Right kidney (tissue), 1 donor: ENCODE measurements at regions not wholly inside any gene's neighbourhood (a gene's known extent, or its start where the extent isn't known, plus 50 kb on each side); places are given as distances from the start of the nearest gene placed in this dataset.

ENCODE experiments used
- DNase-seq: peaks from one replicate; pipeline ENCODE4 v3.0.0-alpha.2; 2016

DNA sequence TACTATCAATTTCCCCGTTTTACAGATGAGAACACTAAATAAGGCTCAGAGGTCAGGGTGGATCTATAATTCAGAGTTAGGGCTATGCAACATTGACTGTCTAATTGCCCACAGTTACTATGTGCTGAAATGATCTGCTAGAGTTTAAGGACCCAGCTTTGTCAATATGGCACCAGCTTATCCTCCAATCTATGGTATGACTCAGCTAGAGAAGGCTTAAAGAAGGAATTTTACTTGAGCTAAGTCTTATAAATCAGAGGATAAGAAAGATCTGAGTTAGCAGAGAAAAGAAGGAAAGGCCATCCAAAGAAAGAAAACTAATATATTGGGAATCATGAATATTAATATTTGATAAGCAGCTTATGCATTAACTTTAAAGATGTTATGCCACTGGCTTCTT, 78.1 kb downstream of the ASB9 start:
- DNase-seq = no peak

DNA sequence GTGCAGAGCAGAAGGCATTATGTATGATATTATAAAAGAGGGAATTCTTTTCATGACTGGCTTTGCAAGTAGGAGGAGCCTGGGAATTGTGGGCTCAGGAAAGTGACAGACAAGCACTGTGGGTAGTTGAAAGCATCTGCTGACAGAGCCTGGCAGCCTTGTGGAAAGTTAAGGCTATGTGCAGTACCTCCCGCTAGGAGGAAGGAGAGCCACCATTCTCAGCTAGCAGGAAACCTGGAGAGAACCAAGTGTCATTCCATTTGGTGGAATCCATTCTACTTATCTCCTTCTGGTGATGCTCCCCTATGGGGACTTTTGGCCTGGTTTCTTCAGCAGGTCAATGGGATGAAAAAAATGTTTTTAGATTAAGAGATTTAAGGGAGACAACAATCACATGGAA, 81.8 kb downstream of the ASB9 start:
- no peak for DNase-seq

DNA sequence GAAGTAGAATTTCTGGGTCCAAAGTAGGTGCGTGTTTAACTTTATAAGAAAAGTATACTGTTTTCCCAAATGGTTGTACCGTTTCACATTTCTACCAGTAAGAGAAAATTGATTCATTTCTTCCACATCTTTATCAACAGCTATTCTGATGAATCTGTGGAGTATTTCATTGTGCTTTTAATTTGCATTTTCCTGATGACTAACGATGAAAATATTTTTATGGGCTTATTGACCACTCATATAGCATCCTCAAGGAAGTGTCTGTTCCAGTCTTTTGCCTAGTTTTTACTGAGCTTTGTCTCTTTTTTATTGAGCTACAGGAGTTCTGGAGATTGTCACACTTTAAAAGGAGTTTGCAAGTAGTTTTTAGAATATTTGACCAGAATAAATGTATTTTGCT, 92.6 kb downstream of the ASB9 start:
- no peak for DNase-seq

DNA sequence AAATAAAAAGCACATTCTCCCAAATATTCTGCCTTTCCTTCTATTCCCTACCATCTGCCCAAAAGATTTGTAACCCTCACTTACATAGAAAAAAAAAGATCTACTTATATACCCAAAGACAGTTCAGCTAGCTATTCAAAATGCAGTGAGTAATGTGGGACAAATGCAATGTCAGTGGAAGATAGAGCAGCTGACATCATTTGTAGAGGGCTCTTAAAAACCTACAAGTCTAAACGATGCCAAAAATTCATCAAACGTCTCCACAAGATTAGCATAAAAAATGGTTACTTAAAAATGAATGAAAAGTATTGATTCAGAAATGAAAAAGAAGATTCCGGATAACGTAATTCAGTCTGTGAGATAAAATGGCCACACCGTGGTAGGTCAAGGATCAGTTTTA, 96.5 kb downstream of the ASB9 start:
- DNase-seq = no peak

DNA sequence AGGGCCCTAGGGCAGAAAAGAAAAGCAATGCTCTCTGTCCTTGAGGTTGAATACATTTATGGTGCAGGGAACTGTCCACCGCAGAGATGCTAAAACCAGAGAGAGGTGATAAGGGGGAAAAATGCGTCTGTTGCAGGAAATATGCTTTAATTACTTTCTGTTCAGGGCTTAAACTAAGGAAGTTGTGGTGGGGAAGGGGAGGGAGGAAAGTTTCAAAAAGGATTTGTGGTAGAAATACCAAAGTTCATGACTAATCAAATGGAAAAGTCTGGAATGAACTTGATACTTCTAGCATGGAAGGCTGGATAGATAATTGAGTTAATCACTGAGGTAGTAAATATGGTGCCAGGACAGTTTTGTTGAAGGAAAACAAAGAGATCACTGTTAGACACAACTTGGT, 99.0 kb downstream of the ASB9 start:
- DNase-seq = no peak

DNA sequence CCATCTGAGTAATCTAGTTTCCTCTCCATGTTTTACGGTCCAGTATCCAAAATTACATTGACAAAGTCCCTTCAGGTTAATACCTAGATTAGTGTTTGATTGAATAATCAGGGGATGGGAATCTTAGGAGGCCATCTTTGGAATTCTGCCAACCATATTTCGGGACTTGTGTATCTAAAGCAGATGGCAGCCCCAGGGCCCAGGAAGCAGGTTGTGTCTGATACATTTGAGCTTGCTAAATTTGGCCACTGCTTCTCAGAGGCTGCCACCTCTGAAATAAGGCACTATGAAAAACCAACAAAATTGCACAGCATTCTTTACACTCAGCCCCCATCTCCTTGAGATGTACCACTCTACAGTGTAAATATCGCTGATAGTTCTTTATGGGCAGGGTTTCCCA, 102.1 kb downstream of the ASB9 start:
- no peak for DNase-seq

DNA sequence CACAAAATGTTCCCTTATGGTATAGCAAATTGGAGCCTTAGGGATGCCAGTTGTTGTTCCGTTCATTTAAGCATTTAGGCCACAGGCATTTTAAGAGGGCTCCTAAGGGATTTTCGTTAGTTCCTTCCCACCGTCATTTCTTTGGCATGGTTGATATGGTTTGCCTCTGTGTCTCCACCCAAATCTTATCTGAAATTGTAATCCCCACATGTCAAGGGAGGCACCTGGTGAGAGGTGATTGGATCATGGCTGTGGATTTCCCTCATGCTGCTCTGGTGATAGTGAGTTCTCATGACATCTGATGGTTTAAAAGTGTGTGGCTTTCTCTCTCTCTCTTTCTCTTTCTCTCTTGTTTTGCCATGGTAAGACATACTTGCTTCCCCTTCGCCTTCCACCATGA, 104.1 kb downstream of the ASB9 start:
- no peak for DNase-seq

DNA sequence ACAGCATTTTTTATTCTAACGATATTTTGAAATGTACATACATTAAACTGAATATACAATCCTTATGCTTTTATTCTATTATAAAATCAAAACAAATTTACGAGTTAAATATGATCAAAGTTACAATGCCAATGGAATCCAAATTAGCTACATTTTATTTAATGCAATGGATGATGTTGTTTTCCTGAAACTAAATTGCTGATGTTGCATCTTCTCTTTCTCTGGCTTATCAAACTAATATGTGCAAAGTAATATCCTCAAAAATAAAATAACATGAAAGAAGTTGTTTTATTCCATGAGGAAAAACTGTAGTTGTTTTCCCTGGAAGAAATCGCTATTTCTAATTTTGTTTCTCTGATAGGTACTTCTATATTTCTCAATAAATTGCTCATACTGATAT, 106.8 kb downstream of the ASB9 start:
- DNase-seq = no peak

DNA sequence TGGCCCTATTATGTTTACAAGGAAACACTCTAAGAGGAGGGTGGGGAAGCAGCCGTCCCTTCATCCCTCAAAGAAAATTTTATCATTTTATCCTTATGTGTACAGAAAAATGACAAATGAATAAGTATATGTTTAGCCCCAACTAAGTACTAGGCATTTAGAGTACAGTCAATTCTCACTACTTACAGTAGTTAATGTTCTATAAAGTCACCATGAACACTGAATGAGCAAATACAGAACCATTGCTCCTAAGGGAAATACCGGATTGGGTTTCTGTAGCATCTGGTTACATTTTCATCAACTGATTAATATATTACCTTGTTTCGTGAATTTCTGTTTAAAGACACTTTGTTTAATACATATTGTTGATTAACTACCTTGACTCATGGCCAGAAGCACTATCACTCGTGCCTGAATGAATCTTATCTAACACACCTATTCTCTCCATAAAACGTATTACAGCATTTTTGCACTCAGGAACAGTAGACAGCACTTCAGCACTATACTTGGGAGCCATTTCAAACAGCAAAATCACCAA, 109.3 kb downstream of the ASB9 start:
- no peak for DNase-seq

DNA sequence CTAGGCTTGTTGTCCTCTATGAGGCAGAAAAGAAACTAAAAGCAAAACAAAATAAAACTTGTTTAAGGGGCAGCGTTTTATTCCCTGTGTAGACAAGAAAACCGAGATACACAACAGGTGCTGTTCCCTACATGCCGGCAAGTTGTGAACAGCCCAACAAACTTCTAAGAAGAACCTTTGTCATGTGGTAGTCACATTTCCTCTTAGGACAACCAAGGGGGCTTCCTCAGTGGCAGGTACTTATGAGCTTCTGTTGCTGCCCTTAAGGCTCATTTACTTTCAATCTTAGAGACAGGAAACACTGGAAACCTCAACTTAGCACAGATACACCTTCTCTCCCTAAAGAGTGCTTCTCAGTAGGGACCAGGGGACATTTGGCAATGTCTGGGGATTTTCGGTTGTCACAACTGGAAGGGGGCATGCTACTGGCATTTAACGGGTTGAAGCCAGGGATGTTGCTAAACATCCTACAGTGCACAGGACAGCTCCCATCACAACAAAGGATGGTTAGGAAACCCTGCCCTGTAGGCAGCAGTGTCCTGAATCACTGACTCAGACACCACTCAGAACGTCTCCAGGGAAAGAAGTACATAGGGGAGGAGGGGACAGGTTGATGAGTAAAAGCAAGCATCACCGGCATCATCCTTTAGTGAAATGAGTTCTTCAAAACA, 111.0 kb downstream of the ASB9 start:
- no peak for DNase-seq

DNA sequence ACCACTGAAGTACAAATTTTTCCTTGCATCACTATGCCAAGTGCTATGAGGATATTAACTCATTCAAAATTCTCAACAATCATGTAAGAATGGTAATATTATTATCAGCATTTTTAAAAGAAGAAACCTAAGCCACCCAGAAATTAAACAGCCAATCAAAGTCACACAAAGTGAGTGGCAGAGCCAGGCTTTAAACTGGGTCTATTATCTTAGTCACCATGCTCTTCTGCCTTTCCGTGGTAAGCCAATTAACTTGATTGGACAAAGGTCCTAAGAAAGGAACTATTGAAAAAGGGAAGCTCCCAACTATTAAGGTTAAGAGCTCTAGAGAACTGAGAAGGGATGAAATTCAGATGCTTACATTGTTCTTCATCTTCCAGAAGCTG, 111.5 kb downstream of the ASB9 start:
- DNase-seq = no peak

DNA sequence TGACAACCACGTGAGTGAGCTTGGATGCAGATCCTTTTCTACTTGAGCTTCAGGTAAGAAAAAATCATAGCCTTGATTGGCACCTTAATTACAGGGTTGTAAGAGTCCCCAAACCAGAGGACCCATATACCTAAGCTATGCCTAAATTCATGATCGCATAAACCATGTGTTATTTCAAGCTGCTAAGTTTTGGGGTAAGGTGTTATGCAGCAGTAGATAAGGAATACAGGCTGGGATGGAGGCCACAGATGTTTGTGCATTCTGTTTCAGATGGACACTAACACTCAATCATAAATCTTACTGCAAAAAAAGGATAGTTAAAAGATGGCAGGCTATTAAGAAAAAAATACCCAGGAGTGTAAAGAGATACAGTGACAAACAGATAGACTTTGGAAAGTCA, 112.3 kb downstream of the ASB9 start:
- DNase-seq = no peak

DNA sequence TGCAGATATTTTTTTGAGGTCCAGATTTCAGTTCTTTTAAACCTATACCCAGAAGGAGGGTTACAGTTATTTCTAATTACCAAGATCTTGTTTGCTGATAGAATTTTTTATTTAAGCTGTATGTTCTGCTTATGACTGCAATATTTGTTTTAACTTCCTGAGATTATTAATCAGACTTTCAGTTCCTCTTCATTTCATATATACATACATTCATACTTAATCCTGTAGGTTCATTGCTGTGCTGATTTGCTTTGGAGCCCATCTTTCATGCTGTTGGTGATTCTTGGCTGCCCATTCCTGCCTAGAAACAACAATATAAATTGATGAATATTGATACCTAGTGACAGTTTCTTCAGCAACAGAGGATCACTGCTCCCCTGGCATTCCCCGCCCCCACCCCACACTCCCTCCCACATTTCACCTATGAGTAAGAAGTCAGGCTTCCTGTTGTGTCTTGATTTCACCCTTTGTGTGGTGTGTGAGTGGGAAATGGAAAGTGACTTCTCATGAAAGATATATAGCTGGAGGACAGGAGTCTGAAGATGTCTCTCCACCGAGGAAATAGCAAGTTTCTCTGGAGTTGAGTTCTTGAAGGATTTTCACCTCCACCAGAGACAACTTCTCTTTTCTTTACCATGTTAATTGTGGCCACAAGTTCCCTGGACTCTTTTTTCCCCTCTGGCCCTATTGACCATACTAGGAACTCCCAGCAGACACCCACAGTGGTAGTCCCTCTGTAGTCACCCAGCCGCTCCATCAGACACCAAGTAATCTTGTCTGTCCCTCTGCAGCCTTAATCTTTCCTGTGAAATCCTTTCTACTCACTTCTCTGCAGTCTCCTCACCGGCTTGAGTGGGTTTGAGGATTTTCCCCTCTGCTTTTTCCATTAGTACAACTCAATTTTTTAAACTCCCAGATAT, 118.4 kb downstream of the ASB9 start:
- DNase-seq = no peak

DNA sequence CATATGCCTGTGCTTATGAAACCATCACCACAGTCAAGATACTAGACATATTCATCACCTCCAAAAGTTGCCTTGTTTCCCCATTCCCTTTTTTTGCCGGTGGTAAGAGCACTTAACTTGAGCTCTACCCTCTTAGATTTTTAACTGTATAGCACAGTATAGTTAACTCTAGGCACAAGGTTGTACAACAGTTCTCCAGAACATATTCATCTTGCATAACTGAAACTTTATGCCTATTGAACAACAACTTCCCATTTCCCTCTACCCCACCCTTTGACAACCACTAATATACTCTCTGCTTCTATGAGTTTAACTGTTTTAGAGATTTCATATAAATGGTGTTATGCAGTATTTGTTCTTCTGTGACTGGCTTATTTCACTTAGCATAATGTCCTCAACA, 119.3 kb downstream of the ASB9 start:
- no peak for DNase-seq

DNA sequence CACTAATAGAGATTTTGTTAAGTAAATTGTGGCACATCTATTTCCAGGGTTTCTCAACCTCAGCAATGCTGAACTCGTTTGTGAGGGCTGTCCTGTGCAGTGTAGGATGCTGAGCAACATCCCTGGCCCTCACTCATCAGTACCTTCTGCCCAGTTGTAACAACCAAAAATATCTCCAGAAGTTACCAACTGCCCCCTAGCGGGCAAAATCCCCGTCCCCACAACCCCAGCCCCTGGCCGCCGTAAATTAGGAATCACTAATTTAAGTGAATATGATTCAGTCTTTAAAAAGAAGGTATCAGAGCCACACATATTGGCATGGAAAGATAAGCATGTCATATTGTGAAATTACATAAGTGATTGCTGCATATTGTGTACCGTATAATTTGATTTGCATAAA, 123.4 kb downstream of the ASB9 start:
- DNase-seq = no peak

DNA sequence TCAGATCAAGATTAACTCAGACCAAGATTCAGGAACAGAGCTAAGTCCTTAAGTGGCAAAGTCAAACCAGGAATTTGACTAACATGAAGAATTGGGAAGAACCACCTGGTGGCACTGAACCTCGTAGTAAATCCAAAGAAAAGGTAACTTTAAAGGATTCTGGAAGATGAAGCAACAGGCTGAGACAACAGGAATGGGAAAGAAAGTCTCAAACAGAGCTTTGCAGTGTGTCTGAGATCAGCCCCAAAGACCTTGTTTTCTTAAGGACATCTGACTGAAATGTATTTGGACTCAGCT, 126.1 kb downstream of the ASB9 start:
- no peak for DNase-seq

DNA sequence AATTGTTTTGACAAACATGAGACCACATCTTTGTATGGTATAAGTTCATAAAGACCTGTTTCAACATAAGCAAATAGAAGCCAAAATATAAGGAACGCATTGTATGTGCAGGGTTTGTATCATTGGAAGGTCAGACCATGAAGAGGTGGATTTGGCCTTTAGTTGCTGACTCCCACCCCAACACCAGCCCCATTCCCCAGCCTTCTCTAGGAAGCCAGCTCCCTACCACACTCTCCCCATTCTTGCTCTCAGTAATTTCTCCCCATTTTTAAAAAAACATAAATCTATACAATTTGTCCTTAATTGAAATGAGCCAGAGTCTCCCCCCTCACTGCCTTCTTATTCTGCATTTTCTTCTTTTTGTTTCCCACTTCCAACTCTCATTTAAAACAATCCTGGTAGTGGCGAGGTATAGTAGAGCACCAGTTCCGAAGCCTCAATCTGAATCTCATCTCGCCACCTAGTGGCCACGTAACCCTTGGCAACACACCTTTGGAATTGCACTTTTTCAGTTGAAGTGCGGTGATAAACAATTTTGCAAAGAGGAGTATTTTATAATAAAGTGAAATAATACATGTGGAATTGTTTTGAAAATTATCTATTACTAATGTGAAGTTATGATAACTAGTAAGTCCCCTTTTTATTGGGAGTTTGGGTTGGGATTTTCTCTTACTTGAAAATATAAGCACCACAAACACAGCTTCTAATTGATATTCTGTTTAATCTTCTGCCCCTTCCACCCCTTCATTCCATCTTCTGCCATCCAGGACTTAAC, 126.6 kb downstream of the ASB9 start:
- no peak for DNase-seq

DNA sequence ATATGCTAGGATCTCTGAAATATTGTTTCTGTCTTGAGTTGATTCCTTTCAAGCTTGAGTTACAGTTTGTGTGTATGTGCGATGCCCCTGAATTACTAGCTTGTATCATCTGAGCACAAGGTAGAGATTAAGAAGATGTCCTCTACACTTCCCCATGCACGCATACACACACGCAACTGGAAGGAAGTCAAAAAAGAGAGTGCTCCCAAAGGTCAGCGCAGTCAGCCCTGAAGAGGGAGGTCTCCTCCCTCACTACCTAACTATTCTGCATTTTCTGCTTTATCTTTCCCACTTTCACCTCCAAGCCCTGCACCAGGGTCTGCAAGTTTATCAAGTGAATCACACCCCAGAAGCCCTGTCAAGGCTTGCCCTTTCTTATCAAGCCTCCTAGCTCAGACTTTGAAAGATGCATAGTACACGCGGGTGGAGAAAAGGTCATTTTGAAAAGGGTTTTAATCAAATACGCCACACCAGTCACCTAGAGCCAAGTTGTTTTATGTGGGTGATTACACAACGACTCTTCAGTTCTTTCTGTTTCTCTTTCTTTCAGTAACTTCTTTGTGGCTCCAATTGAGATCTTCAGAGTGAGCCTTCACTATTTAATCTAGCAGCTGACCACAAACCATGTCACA, 127.7 kb downstream of the ASB9 start:
- no peak for DNase-seq

DNA sequence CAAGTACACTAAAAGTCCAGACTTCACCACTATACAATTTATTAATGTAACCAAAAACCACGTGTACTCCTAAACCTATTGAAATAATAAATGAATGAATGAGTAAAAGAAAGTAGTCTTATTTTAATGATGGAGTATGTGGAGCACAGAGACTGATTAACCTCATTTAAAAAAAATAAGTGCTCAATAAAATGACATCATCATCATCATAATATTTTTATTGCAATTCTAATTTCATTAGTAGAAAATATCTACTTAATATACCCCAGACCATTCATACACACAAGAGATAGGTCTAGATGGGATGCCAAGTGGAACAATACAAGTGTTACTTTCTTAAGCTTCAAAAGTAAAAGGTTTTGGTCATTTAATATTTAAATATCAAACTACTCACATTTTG, 133.1 kb downstream of the ASB9 start:
- no peak for DNase-seq

DNA sequence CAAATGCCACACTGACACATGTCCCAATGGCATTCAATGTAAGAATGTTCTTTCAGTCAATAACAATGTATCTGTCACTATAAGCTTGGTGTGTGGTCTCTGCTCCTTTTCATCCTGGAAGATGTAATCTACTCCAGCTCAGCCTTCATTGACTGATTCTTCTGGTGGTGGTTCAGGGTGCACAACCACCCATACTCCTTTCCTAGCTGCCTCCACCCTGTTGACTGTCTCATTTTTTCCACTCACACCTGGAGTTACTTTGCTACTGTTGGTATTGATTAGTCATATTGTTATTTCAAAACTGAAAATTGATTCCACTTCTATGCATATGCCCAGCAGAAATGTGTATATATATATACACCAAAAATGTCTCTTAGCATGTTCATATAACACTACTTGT, 140.5 kb downstream of the ASB9 start:
- DNase-seq = no peak

DNA sequence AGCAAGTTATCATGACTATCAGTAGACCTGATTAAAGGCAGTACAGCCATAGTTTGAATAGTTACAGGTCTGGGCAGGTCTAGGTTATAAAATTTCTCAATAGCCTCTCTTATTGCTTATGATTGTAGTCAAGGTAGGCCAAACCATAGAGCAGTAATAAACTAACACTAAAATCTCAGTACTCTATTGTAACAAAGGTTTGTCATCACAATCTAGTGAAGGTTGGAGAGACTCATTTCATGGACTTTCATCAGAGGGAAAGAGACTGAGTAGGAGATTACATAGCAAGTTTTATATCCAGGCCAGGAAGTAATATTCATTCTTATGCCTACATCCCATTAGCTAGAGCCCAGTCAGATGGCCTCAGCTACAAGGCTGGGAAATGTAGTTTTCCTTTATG, 141.0 kb downstream of the ASB9 start:
- DNase-seq = no peak

DNA sequence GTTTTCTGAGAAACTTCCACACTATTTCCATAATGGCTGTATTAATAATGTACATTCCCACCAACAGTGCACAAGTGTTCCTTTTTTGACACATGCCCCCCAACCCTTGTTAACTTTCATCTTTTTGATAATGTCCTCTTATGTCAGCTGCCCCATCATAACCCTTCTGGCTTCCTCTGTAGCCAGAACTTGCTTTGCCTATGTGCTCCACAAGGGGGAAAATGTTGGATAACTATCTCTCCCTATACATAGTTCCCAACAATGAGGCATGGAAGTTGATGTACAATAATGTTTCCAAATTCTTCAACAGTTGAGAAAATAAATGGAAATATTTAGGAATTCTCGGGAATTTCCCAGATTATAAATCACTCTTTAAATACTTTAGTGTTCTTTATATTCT, 142.9 kb downstream of the ASB9 start:
- DNase-seq = no peak

DNA sequence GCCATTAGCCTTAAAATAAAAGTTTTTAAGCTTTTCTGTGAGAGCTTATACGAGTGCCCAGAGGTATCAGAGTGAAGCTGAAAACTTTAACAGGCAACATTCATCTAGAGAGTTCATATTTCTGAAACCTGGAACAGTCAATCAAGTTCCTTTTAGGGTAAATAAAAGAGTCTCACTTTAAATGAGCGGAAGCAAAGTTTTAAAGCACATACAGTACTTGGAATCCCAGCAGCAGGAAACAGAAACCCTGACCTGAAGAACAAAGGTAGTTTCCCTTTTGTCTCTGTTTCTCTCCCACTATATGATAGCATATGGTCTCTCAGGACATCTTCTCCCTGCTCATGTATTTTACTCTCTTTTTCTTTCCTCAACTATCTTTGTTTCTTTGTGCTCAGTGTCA, 153.0 kb downstream of the ASB9 start:
- DNase-seq = no peak
